GM12873 (cell line): ENCODE measurements at regions not wholly inside any gene's neighbourhood (a gene's known extent, or its start where the extent isn't known, plus 50 kb on each side); places are given as distances from the start of the nearest gene placed in this dataset.

Experiments used
- TF ChIP-seq, protein P1 (sequence below): IDR thresholded peaks from 2 replicates; pipeline ENCODE4 v1.5.1; 2012; ENCODE audit warnings: low read depth, mild to moderate bottlenecking, moderate library complexity, low read length, control low read depth; ENCODE audit not compliant: insufficient read depth; ENCODE audit errors: missing control alignments

DNA sequence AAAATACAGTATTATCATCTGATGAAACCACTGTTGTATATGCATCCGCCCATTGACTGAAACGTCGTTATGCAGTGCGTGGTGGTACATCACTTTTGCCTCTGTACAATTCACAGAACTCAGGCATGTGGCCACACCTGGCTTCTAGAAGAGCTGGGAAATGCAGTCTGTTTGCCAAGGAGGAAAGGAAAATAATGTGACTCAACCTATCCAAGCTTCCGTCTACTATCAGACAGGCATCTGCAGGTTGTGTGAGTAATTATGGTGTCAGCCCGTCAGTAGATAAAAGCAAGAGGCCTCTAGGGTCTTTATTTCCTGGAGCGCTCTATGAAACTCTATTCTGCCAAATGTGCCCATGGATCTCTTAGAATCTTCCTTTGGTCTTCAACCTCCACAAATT is 111.6 kb downstream of the BBS10 start:
- TF ChIP-seq, protein P1, sequence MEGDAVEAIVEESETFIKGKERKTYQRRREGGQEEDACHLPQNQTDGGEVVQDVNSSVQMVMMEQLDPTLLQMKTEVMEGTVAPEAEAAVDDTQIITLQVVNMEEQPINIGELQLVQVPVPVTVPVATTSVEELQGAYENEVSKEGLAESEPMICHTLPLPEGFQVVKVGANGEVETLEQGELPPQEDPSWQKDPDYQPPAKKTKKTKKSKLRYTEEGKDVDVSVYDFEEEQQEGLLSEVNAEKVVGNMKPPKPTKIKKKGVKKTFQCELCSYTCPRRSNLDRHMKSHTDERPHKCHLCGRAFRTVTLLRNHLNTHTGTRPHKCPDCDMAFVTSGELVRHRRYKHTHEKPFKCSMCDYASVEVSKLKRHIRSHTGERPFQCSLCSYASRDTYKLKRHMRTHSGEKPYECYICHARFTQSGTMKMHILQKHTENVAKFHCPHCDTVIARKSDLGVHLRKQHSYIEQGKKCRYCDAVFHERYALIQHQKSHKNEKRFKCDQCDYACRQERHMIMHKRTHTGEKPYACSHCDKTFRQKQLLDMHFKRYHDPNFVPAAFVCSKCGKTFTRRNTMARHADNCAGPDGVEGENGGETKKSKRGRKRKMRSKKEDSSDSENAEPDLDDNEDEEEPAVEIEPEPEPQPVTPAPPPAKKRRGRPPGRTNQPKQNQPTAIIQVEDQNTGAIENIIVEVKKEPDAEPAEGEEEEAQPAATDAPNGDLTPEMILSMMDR: no peak

DNA sequence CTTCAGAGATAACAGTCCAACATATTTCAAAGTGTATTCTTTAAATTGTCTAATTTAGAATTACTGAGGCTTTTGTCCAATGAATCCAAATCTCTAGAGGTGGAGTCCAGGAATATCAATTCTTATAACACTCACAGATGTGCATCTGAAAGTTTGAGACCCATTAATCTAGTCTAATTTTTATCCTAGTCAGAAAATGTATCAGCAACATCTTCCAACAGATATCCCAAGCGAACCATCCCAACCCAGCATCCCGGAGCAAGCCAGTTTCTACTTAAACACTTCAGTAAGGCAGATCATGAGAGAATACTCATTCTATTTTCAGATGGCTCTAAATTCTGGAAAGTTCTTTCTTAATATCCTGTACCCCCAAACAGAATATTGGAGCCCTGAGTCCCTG is 113.5 kb downstream of the BBS10 start:
- TF ChIP-seq, protein P1: no peak

DNA sequence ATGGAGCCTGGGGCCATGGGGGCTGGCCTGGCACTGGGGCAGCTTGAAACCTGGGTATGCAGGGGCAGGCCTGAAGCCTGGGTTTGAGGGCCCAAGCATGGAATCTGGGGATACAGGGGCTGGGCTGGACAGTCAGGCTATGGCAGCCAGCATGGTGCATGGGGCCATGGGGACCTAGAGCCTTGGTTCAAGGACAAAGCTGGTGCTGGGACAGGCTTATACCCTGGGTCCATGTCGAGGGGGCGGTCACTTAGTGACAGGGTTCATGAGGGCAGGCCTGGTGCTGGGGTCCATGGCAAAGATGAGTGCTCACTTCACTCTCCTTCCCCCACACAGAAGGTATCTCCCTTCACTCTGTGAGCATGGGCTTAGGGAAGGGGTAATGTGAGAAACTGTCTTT is 116.2 kb downstream of the BBS10 start:
- TF ChIP-seq, protein P1: no peak

DNA sequence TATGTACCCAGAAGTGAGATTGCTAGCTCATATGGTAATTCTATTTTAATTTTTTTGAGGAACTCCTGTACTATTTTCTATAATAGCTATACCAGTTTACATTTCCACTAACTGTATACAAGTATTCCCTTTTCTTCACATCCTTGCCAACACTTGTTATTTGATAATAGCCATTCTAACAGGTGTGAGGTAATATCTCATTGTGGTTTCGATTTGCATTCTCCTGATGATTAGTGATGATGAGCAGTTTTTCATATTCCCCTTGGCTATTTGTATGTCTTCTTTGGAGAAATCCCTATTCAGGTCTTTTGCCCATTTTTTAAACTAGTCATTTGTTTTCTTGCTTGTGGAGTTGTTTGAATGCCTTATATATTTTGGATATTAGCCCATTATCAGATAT is 121.3 kb downstream of the BBS10 start:
- TF ChIP-seq, protein P1: no peak

DNA sequence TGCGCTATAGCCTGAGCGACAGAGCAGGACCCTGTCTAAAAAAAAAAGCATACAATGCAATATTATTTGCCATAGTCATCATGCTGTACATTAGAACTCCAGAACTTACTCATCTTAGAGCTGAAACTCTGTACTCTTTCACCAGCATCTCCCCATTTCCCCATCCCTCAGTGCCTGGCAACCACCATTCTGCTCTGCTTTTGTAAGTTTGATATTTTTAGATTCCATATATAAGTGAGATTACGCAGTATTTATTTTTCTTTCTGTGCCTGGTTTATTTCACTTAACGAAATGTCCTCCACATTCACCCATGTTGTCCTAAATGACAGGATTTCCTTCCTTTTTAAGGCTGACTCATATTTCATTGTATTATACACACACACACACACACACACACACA is 121.8 kb downstream of the BBS10 start:
- TF ChIP-seq, protein P1: no peak

DNA sequence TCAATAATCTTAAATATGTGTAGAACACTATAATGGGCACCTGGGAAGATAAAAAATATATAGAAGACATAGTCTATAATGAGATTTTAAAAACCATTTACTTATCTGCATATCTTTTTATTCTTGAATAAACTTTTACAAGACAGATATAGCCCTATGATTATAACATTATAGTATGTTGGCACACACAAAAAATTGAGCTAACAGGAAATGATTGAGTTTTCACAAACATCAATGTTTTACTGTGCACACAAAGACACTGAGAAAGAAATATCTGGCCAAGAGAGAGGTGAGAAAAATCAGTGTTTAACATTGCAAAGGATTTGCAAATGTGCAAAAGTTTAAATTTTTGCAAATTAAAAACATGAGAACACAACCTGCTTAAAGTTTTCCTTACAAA is 124.3 kb downstream of the BBS10 start:
- TF ChIP-seq, protein P1: no peak

DNA sequence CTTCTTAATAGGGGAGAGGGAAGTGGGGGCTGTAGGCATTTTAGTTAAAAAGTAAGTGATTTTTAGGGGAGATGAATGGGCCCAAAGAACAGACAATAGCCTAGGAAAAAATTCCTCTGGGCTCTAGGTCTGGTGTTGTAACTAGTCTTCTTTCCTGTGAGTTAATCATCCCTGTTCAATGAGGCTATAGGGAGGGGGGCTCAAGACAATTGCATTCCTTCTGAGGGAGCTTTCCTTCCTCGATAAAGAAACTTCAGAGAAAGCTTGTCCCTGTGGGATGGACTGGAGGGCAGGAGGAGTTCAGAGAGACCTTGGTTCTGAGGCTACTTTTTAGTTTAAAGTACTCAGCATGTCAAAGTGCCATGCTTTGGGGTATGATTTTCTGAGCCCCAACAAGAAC is 127.2 kb downstream of the BBS10 start:
- TF ChIP-seq, protein P1: no peak
